NCI-H2196 treated with DMSO at 0.1 percent for 48 hours (cell line): ENCODE measurements at regions not wholly inside any gene's neighbourhood (a gene's known extent, or its start where the extent isn't known, plus 50 kb on each side); places are given as distances from the start of the nearest gene placed in this dataset.

Experiments used
- DNase-seq: peaks from one replicate; lab custom pipeline; 2025; ENCODE audit not compliant: unreplicated experiment; lab: John Stamatoyannopoulos, UW

DNA sequence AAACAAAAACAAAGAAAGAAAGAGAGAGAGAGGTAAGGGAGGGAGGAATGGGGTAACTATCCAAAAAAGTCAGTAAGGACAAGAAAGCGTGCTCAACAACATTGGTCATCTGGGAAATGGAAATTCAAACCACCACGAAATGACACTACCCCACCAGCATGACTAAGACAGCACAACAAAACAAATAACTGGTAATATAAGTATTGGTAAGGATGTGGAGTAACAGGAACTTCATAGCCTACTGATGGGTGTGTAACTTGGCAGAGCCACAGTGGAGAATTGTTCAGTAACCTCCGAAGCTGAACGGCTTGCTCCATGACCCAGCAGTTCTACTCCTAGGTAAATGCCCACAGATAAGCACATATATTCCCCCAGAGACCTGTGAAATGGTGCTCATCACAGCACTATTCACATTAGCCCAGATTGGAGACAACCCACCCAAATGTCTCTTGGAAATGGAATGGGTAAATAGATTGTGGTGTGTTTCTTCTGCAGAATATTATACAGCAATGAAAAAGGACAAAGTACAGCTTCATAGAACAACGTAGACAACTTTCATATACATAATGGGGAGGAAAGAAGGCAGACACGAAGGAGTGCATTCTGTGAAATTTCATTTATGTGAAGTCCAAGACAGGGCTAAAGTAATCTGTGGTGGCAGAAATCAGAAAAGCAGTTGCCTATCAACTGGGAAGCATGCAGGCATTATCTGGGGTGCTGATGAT lies 95.5 kb upstream of the ATP6AP2 start:
- no peak for DNase-seq

DNA sequence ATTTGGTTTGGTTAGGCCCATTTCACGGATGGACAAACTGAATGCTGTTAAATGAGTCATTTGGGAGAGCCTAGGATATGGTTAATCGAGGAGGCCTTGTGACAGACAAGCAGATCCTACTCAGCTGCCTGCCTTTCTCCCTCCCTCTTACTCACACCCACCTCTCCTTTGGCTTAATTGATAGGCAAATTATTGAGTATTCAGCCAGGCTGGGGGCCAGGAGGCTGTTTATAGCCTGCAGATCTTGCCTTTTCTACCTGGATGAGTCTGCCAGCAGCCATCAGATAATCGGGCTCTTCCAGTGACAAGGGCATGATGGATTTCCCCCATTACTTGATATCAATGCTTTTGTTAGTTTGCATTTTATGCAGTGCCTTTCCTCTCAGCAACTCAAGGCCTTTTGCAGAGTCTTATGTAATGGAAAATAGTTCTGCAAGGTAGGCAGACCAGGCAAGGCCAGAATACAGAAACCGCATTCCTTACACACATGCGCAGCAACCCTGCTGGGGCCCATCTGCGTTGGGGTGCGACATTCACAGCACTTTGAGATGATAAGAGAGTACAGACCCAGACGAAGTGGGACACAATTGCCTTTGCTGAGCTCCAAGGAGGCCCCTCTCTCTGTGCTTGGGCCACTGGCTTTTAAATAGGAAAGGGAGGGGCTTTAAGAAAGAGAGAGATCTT lies 96.2 kb upstream of the ATP6AP2 start:
- DNase-seq: no peak

DNA sequence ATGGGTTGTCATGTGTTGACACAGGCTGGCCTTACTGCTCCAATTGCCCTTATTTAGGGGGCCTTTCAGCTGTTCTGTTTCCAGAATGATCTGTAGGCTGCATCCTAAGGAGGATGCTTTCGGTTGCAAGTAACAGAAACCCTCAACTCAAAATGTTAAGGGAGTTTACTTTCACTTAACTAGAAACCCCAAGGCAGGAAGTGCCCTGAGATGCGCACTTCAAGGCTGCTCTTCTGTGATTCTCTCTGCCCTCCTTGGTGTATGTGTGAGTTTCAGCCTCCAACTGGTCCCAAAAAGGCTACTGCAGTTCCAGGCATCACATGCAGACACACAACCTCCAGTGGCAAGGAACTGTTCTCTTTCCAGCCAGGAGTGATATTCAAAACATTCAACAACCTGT lies 97.3 kb upstream of the ATP6AP2 start:
- no peak for DNase-seq

DNA sequence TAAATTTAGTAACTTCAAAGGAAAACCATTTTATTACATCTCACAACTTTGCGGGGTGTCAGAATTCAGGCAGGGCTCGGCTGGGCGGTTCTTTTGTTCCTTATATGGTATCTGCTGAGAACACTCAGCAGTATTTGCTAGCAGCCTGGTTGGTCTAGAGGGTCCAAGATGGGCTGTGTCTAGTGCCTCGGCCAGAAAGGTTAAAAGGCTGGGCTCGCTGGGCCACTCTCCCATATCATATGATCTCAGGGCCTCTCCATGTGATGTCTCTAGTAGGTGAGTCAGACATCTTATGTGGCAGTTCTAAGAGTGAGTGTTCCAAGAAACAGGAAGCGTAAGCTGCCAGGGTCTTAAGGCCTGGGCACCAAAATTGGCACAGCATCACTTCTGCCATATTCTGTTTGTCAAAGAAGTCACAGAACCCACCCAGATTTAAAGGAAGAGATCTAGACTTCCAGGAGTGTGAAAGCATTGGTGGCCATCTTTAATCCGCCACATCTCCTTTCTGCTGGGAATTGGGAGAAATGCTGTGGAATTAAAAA lies 100.9 kb upstream of the ATP6AP2 start:
- DNase-seq: no peak

DNA sequence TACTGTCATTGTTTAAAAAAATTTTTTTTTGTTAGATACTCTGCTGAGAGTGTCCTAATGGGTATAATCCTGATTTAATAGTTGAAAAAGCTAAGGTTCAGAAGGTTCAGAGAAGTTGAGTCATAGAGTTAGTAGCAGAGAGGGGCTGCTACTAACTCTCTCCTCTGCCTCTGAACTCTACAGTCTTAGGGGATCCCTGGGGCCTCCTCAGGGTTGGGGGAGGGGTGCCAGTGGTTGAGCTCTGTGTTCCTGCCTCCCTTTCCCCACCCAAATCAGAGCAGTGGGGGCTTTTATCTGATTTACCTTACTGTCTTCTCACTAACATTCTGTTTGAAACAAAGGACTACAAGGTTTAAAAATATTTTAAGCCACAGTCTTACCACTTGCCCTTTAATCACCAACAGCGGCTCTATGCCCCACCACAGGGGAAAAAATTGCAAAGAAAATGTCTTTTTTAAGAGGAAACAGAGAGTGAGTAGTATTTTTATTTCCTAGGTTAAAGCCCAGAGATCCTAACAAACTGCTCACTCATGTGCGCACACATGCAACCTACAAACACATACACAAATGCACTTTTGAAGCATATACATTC lies 102.2 kb upstream of the ATP6AP2 start:
- no peak for DNase-seq

DNA sequence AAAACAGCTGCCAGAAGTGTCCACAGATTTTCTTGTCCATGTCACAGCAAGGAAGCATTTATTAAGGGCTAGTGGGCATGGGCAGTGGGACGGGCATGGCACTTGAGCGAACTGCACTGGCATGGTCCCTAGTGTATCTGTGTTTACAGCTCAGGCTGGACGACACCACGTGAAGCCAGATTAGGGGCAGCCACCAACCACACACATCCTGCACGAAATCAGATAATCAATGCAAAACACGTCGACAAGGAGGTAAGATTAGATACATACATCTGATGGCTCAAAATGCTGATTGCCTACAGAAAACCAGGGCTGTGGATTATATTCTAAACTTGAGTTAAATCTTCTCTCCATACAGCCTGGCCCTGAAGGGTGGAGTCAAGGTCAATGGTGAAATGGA lies 103.8 kb upstream of the ATP6AP2 start:
- DNase-seq: no peak

DNA sequence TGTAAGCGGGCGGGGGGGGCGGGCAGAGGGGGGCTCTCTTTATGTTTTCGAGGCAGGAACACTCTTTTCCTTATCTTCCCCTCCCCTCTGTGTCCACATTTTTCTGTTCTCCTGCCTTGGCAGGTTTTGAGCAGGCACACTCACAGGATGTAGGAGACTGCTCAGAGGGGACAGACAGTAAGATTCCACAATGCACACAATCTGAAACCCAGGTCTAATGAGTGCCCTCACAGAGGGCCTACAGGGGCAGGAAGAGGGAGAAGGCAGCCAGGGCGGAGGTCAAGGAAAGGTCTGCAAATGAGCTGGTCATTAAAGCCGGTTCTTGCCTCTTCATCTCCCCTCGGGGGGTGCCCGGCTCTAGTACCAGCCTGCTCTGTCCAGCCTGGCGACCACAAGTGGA lies 106.1 kb upstream of the ATP6AP2 start:
- no peak for DNase-seq

DNA sequence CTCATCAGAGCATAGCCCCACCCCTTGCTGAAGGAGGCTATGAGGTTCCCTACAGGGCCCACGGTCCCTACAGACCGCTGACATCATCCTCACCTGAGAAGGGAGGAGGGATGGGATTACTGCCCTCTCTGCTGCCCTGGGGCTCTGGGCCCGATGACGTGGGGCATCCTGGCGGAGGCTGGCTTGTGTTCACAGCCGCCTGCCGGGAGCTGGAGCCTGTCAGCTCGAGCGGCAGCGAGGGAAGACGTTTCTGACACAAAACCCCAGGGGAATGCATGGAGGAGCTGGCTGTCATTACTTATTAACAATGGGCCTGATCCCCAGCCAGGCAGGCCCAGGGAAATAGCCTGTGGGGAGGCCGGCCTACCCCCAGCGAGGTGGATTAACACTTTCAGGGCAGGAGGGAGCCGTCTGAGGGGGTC lies 106.6 kb upstream of the ATP6AP2 start:
- DNase-seq: no peak

DNA sequence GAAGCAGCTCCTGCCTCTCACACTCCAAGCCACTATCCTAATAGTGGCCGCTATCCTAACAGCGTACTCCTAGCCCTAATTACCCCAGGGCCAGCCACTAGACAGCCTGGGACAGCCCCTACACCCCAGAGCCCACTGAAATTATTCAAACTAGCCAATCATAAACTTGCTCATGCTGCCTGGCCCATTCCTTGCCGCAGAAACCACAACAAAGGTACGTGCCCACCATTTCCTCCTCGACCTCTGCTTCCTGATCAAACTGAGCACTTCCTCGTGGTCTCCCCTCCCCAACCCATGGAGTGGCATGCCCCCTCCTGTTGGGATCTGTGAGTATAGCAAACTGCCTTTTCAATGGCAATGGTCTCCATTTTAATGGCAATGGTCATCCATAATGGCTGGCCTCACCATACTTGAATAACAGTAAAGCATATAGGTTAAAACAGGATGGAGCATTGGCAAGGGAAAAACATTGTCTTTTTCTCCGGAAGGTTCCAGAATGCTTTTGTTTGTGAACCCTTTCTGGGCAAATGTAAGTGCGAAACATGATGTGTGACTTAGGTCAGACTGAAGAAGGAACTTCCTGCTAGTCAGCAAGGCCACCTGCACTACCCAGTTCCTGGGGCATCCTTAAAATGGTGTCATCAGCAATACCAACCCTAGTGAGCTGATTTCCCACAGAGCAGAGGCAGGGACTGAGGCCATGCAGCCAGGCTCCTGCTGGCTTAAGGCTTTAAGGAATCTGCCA lies 107.1 kb upstream of the ATP6AP2 start:
- no peak for DNase-seq

DNA sequence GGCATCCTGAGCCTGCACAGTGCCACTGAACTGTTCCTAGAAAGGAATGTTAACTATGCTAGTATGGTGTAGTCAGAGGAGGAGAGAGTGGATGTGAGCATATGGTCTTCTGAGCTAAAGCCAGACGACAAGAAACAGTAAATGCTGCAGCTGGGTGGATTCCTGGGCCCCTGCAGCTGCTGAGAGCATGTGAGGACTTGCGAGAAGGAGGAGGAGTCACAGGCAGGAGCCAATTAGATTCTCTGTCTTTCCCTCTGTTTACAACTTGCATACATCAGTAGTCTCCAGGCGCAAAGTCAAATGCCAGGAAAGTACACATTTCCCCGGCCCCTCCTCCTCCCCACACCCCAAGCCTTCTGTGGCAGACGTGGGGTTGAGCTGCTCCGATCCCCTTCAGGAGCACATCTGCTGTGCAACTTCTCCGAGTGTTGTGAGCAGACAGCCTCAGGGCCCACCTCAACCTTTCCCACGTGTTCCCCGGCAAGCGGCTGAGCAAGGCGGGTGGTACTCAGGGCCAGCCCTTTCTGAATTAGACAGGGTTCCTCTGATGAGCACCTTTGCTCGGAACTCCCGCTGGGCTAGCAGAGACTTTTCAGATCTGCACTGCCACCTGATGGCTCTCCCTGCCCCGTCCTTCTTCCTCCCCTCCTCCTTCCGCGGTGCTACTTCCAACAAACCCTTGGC lies 108.7 kb upstream of the ATP6AP2 start:
- peak; percentile 70 for DNase-seq

DNA sequence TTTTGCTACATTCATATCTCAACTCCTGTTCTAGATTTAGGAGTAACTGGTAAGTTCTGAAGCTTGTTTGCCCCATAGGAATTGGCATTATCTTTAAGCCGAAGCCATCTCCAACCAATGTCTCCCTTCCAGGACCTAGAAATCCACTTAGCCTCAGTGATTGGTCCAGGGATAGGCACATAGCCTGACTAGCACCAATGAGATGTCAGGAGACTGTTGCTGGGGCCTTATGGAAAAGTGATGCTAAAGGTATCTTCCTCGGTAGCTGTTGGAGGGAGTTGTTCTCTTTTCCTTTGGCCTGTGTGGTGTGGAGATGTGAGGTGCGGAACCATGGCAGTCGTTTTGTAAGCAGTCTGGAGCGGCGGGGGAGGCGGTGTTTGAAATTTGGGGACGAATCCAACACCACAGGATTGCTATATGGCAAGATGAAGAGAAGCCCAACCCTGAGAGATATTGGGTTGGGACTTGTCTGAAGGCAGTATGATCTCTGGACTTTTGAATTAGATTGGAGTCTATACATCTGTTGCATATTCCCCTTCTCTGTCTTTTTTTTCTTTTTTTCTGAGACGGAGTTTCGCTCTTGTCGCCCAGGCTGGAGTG lies 109.8 kb upstream of the ATP6AP2 start:
- no peak for DNase-seq

DNA sequence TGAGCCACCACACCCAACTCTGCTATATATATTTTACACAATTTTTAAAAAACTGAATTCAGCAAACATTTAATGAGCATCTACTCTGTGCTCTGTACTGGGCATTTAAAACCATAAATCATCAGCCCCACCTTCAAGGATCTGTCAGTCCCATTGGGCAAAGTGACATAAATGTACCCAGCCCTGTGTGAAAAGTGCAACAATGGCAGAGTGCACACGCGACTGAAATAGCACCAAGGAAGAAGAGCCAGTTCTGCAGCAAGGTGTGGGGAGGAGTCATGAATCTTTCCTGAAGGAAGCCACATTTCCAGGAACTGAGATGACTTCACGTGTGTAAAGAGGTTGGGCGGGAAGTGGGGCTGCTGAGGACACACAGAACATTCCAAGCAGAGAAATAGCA lies 111.5 kb upstream of the ATP6AP2 start:
- DNase-seq: no peak

DNA sequence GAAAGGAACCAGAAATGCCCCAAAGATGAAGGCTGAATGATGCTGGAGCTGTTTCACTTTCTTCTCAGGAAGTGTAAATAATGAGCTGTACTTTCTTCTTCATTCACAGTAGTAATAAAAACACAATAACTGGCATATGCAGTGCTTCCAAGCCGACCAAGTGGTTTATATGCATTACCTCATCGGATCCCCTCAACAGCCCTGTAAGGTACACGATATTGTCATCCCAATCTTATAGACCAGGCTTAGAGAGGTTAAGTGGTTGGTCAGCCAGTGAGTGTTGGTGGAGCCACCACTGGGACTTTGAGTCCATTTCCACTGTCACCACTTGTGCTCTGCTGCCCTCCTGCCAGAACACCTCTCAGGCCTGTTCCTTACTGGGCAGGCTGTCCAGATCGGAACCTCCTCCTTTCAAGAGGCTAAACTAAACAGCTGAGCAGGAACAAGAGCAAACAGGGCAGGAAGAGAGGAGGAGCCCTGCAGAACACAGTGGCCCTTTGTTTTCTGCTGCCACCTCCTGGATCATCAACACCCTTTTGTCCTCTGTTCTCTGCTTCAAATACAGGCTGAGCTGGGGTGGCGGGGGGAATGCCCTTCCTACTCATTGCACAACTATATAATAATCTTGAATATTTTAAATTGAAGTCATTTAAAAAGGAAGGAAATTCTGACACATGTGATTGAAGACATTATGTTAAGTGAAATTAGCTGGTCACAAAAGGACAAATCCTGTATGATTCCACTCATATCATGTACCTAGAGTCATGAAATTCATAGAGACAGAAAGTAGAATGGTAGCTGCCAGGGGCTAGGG lies 112.5 kb upstream of the ATP6AP2 start:
- DNase-seq: peak; percentile 83

DNA sequence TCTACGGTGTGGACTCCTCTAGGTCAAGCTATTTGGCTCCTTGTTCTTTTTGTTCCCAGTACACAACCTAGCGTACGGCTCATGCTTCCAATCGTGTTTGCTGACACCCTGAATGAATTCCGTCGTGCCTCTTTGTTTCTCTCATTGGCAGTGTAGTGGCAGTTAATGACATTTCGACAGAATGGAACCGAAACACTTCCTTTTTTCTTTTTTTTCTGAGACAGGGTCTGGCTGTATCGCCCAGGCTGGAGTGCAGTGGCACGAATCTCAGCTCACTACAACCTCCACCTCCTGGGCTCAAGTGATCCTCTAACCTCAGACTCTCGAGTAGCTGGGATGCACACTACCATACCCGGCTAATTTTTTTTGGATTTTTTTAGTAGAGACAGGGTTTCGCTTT lies 113.3 kb upstream of the ATP6AP2 start:
- no peak for DNase-seq

DNA sequence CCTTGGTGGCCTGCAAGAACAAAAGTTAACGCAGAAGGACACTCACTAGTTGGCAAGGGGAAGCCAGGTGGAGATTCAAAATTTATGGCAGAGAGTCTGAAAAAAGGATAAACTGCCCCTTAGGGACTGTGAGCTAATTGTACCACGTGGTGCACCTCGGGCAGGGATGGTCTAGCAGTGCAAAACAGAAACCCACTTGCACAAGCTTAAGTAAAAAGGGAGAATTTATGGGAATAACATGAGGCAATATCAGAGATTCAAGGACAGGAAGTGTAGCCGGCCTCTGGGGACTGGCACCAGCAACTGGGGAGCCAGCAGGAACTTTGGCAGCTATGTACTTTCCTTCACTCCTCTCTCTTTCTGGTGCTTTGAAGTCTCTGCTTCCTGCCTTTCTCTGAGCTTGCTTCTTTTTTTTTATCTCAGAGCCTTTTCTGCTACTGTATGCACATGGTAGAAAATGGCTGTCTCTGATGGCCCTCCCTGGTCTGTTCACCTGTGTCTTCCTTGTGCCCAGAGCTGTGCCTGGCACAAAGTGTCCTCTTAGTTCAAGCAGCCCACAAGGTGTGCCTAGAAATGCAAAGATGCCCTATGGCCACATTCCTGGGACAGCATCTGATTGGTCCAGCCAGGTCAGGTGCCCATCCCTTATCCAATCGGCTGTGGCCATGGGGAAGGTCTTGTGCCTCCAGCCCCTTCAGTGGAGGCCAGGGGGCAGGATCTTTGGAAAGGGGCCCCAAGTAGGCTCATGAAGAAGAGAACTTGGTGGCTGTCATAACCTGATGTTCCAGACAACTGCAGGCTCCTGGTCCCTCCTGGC lies 114.8 kb upstream of the ATP6AP2 start:
- no peak for DNase-seq

DNA sequence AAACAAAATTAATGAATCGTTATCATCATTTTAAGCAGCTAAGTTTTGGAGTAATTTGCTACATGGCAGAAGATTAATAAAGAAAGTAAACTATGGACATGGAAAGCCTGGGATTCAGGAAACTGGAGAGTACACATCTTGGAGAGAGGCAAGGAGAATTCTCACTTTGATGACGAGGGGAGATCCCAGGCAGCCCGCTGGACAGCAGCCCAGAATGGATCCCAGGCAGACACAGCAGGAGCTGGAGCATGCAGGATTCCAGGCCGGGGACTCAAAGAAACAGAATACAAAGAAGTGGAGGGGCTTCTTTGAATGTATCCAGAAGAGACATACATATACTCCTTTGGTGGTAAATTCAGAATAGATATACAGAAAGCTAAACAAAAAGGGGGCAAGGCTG lies 118.0 kb upstream of the ATP6AP2 start:
- DNase-seq: no peak

DNA sequence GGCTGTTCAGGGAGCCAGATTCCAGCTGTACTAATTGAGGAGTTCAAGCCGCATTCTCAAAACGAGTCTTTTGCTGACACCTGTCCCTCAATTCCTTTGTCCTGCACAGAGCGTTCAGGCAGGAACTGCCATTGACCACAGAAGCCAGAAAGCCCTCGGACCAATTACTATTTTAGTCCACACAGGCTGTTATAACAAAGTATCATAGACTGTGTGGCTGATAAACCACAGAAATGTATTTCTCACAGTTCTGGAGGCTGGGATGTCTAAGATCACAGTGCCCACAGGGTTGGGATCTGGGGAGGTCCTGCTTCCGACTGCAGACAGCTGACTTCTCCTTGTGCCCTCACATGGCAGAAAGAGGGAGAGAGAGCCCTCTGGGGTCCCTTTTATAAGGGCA lies 119.8 kb upstream of the ATP6AP2 start:
- DNase-seq: no peak

DNA sequence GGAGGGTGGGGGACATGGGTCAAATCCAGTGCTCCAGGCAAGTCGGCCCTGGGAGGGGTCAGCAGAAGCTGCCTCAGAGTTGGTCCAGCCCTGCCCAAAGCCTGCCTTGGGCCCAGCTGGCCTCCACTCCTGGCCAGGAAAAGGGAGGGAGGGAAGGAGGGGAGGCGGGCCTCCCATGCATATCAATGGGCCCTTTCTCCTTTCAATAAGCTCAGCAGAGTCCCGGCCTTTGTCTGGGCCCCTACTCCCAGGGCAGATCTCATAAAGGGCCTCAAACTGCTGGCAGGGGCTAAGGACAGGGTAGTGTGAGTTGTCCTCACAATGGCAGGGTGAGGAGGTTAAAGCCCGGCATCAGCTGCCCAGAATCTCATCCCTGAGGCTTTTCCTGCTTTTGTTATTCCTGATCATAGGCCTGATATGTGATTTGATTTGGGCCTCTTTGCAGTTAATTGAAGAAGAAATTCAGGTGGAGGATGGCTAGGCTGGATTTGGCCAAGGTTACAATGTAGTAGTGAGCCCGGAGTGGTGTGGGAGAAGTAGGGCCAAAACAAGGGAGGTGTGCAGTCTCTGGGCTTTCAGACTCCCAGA lies 121.1 kb upstream of the ATP6AP2 start:
- DNase-seq: no peak
